HepG2 (cell line): ENCODE measurements at regions not wholly inside any gene's neighbourhood (a gene's known extent, or its start where the extent isn't known, plus 50 kb on each side); places are given as distances from the start of the nearest gene placed in this dataset.

Source experiments
- ATAC-seq: fragments of 200-7000 bp; cut with Tn5 transposase; 3 replicates; pipeline ENCODE4 v1.9.1; 2020; ENCODE audit warnings: mild to moderate bottlenecking, moderate library complexity
- BruUV-seq: library from RNA; stranded (reverse); fragments of 400-500 nt; replicated peaks from 2 replicates; lab custom pipeline; 2021; lab: Mats Ljungman, UMichigan
- CTCF ChIA-PET: fragments of 300-600 bp; formaldehyde crosslinking; extraction: SDS; loops from one replicate; lab custom pipeline; 2021; ENCODE audit warnings: low total read pairs, inconsistent platforms, low intra/inter-chr PET ratio; lab: Yijun Ruan, JAX
- POLR2A ChIA-PET: fragments of 350-600 bp; sonication (Branson Sonifier 250); formaldehyde crosslinking; loops from one replicate; lab custom pipeline; 2020; ENCODE audit warnings: antibody characterized with exemption, inconsistent platforms; lab: Yijun Ruan, JAX
- DNase-seq: peaks from one replicate; pipeline ENCODE4 v3.0.0-alpha.2; 2015; ENCODE audit warnings: low spot score
- FAIRE-seq: peaks from 3 replicates; lab custom pipeline; 2011; peaks lifted over from hg19 to GRCh38; lab: Jason Lieb, UNC
- H2AFZ ChIP-seq: one replicate; pipeline ENCODE4 v1.6.1; 2011; ENCODE audit warnings: low read length, inconsistent platforms
- H3K27ac ChIP-seq: fragments of 300-600 bp; 3 replicates; pipeline ENCODE4 v1.8.0; 2011; ENCODE audit warnings: mixed run types, mild to moderate bottlenecking, mixed read lengths, low read length, inconsistent platforms; ENCODE audit not compliant: insufficient read depth; ENCODE audit errors: extremely low read length
- H3K27me3 ChIP-seq, 2 experiments: fragments of 200-600 bp in 1 of 2; 2 replicates in 1 of 2; 3 replicates in 1 of 2; pipeline versions ENCODE4 v1.6.0 to v1.8.0; 2011; ENCODE audit warnings: low read length in 2 of 2, mild to moderate bottlenecking in 2 of 2, moderate library complexity in 2 of 2, inconsistent platforms in 1 of 2; ENCODE audit not compliant: insufficient read depth in 2 of 2, control insufficient read depth in 1 of 2
- H3K36me3 ChIP-seq, 2 experiments: fragments of 200-600 bp in 1 of 2; replicated peaks in 1 of 2; 2 replicates in 1 of 2; 3 replicates in 1 of 2; pipeline versions ENCODE4 v1.5.1 to v1.8.0; 2011; ENCODE audit warnings: low read length in 2 of 2, inconsistent platforms in 1 of 2; ENCODE audit not compliant: insufficient read depth in 2 of 2, control insufficient read depth in 1 of 2
- H3K4me1 ChIP-seq: 2 replicates; pipeline ENCODE4 v1.5.1; 2012; ENCODE audit warnings: low read length, inconsistent platforms; ENCODE audit not compliant: insufficient read depth
- H3K4me2 ChIP-seq: 2 replicates; pipeline ENCODE4 v1.6.0; 2011; ENCODE audit warnings: low read depth, low read length, inconsistent platforms
- H3K4me3 ChIP-seq, 3 experiments: fragments of 200-600 bp in 1 of 3; sonication (generic), shearing (Covaris generic) in 1 of 3; replicated peaks in 1 of 3; 2 replicates each; pipeline ENCODE4 v1.5.1; 2011 to 2016; ENCODE audit warnings: low read length in 3 of 3, inconsistent platforms in 2 of 3, low read depth in 2 of 3, mild to moderate bottlenecking in 2 of 3, control low read depth in 1 of 3, mixed read lengths in 1 of 3; ENCODE audit not compliant: insufficient read depth in 1 of 3
- H3K79me2 ChIP-seq: one replicate; pipeline ENCODE4 v1.6.1; 2011; ENCODE audit warnings: low read length, inconsistent platforms; ENCODE audit not compliant: insufficient read depth
- H3K9ac ChIP-seq: 2 replicates; pipeline ENCODE4 v1.6.0; 2011; ENCODE audit warnings: mild to moderate bottlenecking, low read depth, low read length, inconsistent platforms; ENCODE audit not compliant: insufficient read depth
- H3K9me3 ChIP-seq: 2 replicates; pipeline ENCODE4 v1.5.1; 2012; ENCODE audit warnings: mild to moderate bottlenecking, low read length
- H4K20me1 ChIP-seq: 2 replicates; pipeline ENCODE4 v1.6.0; 2011; ENCODE audit warnings: inconsistent platforms, mild to moderate bottlenecking, low read length, moderate library complexity; ENCODE audit not compliant: insufficient read depth
- GTF3A ChIP-seq: sonication (generic); formaldehyde crosslinking; conservative IDR thresholded peaks from 2 replicates; pipeline ENCODE4 v1.4.0; 2020; ENCODE audit warnings: mild to moderate bottlenecking, missing genetic modification reagents
- HDAC1 ChIP-seq: sonication (generic); formaldehyde crosslinking; IDR thresholded peaks from 2 replicates; pipeline ENCODE4 v1.5.1; 2020; ENCODE audit warnings: mild to moderate bottlenecking, missing genetic modification reagents
- HOXA7 ChIP-seq: sonication (generic); formaldehyde crosslinking; IDR thresholded peaks from 2 replicates; pipeline ENCODE4 v1.8.1; 2022; ENCODE audit warnings: mild to moderate bottlenecking, missing genetic modification reagents, moderate library complexity
- RFX1 ChIP-seq: fragments of 450-650 bp; IDR thresholded peaks from 2 replicates; pipeline ENCODE4 v1.6.1; 2017
- YEATS2 ChIP-seq: sonication (generic); formaldehyde crosslinking; IDR thresholded peaks from 2 replicates; pipeline ENCODE4 v1.4.0; 2020; ENCODE audit warnings: missing genetic modification reagents, borderline replicate concordance
- ZNF619 ChIP-seq: sonication (generic); formaldehyde crosslinking; IDR thresholded peaks from 2 replicates; pipeline ENCODE4 v1.4.0; 2020; ENCODE audit warnings: mild to moderate bottlenecking, missing genetic modification reagents
- ZZZ3 ChIP-seq: sonication (generic); formaldehyde crosslinking; IDR thresholded peaks from 2 replicates; pipeline ENCODE4 v1.4.0; 2020; ENCODE audit warnings: missing genetic modification reagents, mild to moderate bottlenecking, borderline replicate concordance
- WGBS: methylation state at CpG from one replicate; pipeline ENCODE4 v1.1.6; 2017; ENCODE audit warnings: low lambda C conversion rate; 5-methylcytosine and 5-hydroxymethylcytosine counted together
- in situ Hi-C: cut with HindIII; loops from 2 replicates; pipeline ENCODE4 v1.10.0; 2017; ENCODE audit warnings: low pct_unique_long_range_greater_than_20kb; ENCODE audit not compliant: extremely low pct_ligation_motif_present
- intact Hi-C: fragments of 100-400 bp; cut with micrococcal nuclease; formaldehyde crosslinking; loops from one replicate; pipeline ENCODE4 v1.10.0; 2022; ENCODE audit not compliant: unreplicated experiment
- TF ChIP-seq, protein P1 (sequence below): sonication (generic); formaldehyde crosslinking; IDR thresholded peaks from 2 replicates; pipeline ENCODE4 v1.5.0; 2020; ENCODE audit warnings: mild to moderate bottlenecking, missing genetic modification reagents, moderate library complexity
- TF ChIP-seq, protein P2 (sequence below): sonication (generic); formaldehyde crosslinking; IDR thresholded peaks from 2 replicates; pipeline ENCODE4 v1.5.0; 2020; ENCODE audit warnings: missing genetic modification reagents
- TF ChIP-seq, protein P3 (sequence below): sonication (generic); formaldehyde crosslinking; IDR thresholded peaks from 2 replicates; pipeline ENCODE4 v1.5.0; 2020; ENCODE audit warnings: mild to moderate bottlenecking, missing genetic modification reagents

DNA sequence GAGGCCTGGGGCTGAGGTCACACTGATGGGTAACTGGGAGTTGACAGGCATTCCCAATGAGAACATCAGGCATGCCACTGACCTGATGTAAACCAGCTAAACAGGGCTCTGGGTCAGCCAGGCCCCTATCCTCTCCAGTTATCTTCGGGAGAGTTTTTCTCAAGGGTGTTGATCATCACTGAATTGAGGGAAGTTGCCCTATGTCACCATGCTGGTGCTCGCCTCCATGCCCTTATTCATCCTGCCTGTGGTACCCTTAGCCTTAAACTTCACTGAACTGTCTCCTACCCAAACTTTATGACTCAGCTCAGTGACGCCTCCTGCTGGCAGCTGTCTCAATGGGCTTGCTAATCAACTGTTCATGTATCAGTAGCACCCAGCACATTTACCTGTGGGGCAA is 80.7 kb upstream of the TNR start:
- TF ChIP-seq, protein P1, sequence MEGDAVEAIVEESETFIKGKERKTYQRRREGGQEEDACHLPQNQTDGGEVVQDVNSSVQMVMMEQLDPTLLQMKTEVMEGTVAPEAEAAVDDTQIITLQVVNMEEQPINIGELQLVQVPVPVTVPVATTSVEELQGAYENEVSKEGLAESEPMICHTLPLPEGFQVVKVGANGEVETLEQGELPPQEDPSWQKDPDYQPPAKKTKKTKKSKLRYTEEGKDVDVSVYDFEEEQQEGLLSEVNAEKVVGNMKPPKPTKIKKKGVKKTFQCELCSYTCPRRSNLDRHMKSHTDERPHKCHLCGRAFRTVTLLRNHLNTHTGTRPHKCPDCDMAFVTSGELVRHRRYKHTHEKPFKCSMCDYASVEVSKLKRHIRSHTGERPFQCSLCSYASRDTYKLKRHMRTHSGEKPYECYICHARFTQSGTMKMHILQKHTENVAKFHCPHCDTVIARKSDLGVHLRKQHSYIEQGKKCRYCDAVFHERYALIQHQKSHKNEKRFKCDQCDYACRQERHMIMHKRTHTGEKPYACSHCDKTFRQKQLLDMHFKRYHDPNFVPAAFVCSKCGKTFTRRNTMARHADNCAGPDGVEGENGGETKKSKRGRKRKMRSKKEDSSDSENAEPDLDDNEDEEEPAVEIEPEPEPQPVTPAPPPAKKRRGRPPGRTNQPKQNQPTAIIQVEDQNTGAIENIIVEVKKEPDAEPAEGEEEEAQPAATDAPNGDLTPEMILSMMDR (CRISPR knock-in tag) = peak; percentile 36; the same call in 1 of the 2 replicates
- TF ChIP-seq HDAC1 (CRISPR knock-in tag) = no peak
- Histone ChIP-seq H3K4me2 (no peak overlapping the region), H3K9ac (no peak overlapping the region), H3K27ac (no peak overlapping the region), H3K79me2 (no peaks in the 10 kb centered on the region), H3K4me3 (no peak overlapping the region), H3K4me1 (no peaks in the 10 kb centered on the region), H3K9me3 (no peaks in the 10 kb centered on the region), H3K27me3 (no peaks in the 10 kb centered on the region), H4K20me1 (no peaks in the 10 kb centered on the region), H2AFZ (no peak overlapping the region), H3K36me3 (no peaks in the 10 kb centered on the region)
- no TSS peak for BruUV-seq
- in situ Hi-C loops = no loop called here
- ATAC-seq (no peak), DNase-seq (no peak), FAIRE-seq (no peak)
- 5% methylated on average over 3 of the region's 3 CpGs for WGBS
- intact Hi-C loops = no loop called here
- ChIA-PET POLR2A (no interaction called here), CTCF (no interaction called here)

DNA sequence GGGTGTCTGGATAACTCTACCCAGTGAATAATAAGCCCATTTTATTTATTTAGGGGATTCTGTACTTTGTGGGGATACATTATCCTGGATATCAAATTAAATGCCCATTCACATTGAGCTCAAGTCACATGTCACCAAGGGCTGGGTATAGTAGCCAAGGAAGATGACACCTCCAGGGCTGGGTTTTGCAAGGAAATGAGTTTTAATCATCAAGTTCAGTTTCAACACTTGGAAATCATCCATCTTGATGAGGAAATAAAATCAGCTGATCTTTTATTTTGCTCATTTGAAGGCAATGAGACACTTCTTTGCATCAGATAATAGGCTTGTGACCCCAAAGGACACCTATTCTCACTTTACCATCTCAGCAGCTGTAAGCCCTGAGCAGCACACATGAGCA is 80.0 kb upstream of the TNR start:
- POLR2A ChIA-PET = no interaction called here
- H3K4me2 ChIP-seq = no peak overlapping the region
- H3K27ac ChIP-seq = no peak overlapping the region
- H4K20me1 ChIP-seq = no peaks in the 10 kb centered on the region
- H3K4me1 ChIP-seq = no peaks in the 10 kb centered on the region
- no peaks in the 10 kb centered on the region for H3K9me3 ChIP-seq
- H3K9ac ChIP-seq = no peak overlapping the region
- H3K4me3 ChIP-seq = no peak overlapping the region
- no TSS peak for BruUV-seq
- FAIRE-seq (no peak), DNase-seq (no peak), ATAC-seq (no peak)
- in situ Hi-C loops = no loop called here
- no peaks in the 10 kb centered on the region for H3K79me2 ChIP-seq
- intact Hi-C loops = no loop called here
- no peaks in the 10 kb centered on the region for H3K36me3 ChIP-seq
- no peaks in the 10 kb centered on the region for H3K27me3 ChIP-seq
- CTCF ChIA-PET = no interaction called here
- no peak overlapping the region for H2AFZ ChIP-seq
- TF ChIP-seq YEATS2 (CRISPR knock-in tag) = no peak
- TF ChIP-seq, protein P1 (CRISPR knock-in tag) = no peak
- TF ChIP-seq, protein P2, sequence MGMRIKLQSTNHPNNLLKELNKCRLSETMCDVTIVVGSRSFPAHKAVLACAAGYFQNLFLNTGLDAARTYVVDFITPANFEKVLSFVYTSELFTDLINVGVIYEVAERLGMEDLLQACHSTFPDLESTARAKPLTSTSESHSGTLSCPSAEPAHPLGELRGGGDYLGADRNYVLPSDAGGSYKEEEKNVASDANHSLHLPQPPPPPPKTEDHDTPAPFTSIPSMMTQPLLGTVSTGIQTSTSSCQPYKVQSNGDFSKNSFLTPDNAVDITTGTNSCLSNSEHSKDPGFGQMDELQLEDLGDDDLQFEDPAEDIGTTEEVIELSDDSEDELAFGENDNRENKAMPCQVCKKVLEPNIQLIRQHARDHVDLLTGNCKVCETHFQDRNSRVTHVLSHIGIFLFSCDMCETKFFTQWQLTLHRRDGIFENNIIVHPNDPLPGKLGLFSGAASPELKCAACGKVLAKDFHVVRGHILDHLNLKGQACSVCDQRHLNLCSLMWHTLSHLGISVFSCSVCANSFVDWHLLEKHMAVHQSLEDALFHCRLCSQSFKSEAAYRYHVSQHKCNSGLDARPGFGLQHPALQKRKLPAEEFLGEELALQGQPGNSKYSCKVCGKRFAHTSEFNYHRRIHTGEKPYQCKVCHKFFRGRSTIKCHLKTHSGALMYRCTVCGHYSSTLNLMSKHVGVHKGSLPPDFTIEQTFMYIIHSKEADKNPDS (CRISPR knock-in tag) = no peak
- no peak for TF ChIP-seq ZZZ3 (CRISPR knock-in tag)
- TF ChIP-seq, protein P3, sequence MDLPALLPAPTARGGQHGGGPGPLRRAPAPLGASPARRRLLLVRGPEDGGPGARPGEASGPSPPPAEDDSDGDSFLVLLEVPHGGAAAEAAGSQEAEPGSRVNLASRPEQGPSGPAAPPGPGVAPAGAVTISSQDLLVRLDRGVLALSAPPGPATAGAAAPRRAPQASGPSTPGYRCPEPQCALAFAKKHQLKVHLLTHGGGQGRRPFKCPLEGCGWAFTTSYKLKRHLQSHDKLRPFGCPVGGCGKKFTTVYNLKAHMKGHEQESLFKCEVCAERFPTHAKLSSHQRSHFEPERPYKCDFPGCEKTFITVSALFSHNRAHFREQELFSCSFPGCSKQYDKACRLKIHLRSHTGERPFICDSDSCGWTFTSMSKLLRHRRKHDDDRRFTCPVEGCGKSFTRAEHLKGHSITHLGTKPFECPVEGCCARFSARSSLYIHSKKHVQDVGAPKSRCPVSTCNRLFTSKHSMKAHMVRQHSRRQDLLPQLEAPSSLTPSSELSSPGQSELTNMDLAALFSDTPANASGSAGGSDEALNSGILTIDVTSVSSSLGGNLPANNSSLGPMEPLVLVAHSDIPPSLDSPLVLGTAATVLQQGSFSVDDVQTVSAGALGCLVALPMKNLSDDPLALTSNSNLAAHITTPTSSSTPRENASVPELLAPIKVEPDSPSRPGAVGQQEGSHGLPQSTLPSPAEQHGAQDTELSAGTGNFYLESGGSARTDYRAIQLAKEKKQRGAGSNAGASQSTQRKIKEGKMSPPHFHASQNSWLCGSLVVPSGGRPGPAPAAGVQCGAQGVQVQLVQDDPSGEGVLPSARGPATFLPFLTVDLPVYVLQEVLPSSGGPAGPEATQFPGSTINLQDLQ (CRISPR knock-in tag) = no peak
- no peak for TF ChIP-seq HOXA7
- TF ChIP-seq ZNF619 (CRISPR knock-in tag) = no peak
- no peak for TF ChIP-seq GTF3A (CRISPR knock-in tag)
- no peak for TF ChIP-seq RFX1
